ENCODE measurements at regions not wholly inside any gene's neighbourhood (a gene's known extent, or its start where the extent isn't known, plus 50 kb on each side); places are given as distances from the start of the nearest gene placed in this dataset.

- POLR2A ChIA-PET: interaction anchor here (0.6 kb wide), 1 partner anchor 294 kb away, joined by 4 read pairs; no protein-coding TSS in a partner anchor
- Mint-ChIP-seq H3K27me3 (peaks cover 8 to 54% (median 52%) of the 10 kb centered on the region in 5 donors), H3K4me3 (no peak overlapping the region), H3K36me3 (no peaks in the 10 kb centered on the region), H3K4me1 (no peaks in the 10 kb centered on the region), H3K27ac (no peak overlapping the region), H3K9me3 (peaks cover 0 to 6% (median 0%) of the 10 kb centered on the region in 11 donors)
- ATAC-seq (no peak), DNase-seq (no peak)
- Histone ChIP-seq H3K27ac (ENCODE audit: low read depth, low read length) (no peak overlapping the region), H3K9me3 (ENCODE audit: control insufficient read depth in 2 of 3, low read length in 3 of 3) (no peaks in the 10 kb centered on the region), H3K4me3 (ENCODE audit: low read length) (no peak overlapping the region), H3K36me3 (ENCODE audit: control insufficient read depth in 2 of 3, insufficient read depth in 3 of 3, low read length in 3 of 3) (no peaks in the 10 kb centered on the region), H3K27me3 (ENCODE audit: control insufficient read depth in 2 of 2, insufficient read depth in 2 of 2, low read length in 2 of 2) (no peaks in the 10 kb centered on the region), H3K4me1 (ENCODE audit: control insufficient read depth in 2 of 2, insufficient read depth in 2 of 2, low read length in 2 of 2) (no peaks in the 10 kb centered on the region)
- intact Hi-C loops (cut with micrococcal nuclease): no loop called here
- CTCF ChIA-PET: no interaction called here
These were observed 242.8 kb downstream of the CCSER2 start for GRCh38 chr10:84571146-84571545.

DNA sequence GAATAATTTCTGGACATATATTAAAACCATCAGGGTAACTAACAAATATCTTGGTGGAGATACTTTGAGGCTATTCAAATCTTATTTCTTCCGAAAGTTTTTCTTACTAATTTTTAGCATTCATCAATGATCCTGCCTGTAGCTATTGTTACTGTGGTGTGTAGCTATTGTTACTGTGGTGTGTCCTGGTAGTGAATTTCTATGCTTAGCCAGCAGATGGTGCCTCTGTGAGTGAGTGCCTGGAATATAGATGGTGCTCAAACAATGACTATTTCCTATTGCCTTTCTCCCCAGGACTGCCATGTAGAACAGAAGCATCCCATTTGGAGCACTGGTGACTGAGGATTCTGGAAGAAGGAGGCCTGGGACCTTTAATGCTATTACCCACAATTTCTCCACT is 245.7 kb downstream of the CCSER2 start:
- intact Hi-C loops (cut with micrococcal nuclease): no loop called here
- no peak for DNase-seq
- H3K4me1 ChIP-seq (ENCODE audit: control insufficient read depth in 2 of 2, insufficient read depth in 2 of 2, low read length in 2 of 2): no peaks in the 10 kb centered on the region
- H3K4me3 Mint-ChIP-seq: no peak overlapping the region
- peaks cover 12 to 41% (median 38%) of the 10 kb centered on the region in 5 donors for H3K27me3 Mint-ChIP-seq
- H3K9me3 Mint-ChIP-seq: peaks cover 0 to 6% (median 0%) of the 10 kb centered on the region in 11 donors
- no peaks in the 10 kb centered on the region for H3K4me1 Mint-ChIP-seq
- H3K4me3 ChIP-seq (ENCODE audit: low read length): no peak overlapping the region
- ATAC-seq: no peak
- no peak overlapping the region for H3K27ac Mint-ChIP-seq
- H3K9me3 ChIP-seq (ENCODE audit: control insufficient read depth in 2 of 3, low read length in 3 of 3): no peaks in the 10 kb centered on the region
- H3K36me3 Mint-ChIP-seq: no peaks in the 10 kb centered on the region
- no peaks in the 10 kb centered on the region for H3K27me3 ChIP-seq (ENCODE audit: control insufficient read depth in 2 of 2, insufficient read depth in 2 of 2, low read length in 2 of 2)
- no peaks in the 10 kb centered on the region for H3K36me3 ChIP-seq (ENCODE audit: control insufficient read depth in 2 of 3, insufficient read depth in 3 of 3, low read length in 3 of 3)
- no peak overlapping the region for H3K27ac ChIP-seq (ENCODE audit: low read depth, low read length)
- ChIA-PET POLR2A (no interaction called here), CTCF (no interaction called here)

DNA sequence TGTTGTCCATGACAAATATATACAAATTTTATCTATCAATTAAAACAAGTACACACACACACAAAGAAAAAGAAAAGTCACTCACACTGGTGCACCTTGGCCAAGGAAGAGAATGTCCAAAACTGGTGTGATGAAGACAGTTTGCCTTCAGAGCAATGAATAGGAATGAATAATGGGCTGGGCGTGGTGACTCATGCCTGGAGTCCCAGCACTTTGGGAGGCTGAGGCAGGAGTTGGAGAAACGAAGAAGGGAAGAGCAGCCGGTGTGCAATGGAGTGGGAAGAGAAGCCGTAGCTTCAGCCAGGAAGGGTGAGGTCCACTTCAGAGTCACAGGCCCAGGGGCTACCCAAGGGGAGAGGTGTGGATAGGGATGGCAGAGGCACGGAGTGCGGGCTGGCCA is 253.6 kb downstream of the CCSER2 start:
- DNase-seq (no peak), ATAC-seq (no peak)
- H3K4me1 ChIP-seq (ENCODE audit: control insufficient read depth in 2 of 2, insufficient read depth in 2 of 2, low read length in 2 of 2): no peaks in the 10 kb centered on the region
- Mint-ChIP-seq H3K27ac (no peak overlapping the region), H3K36me3 (no peaks in the 10 kb centered on the region), H3K9me3 (no peaks in the 10 kb centered on the region), H3K4me3 (no peak overlapping the region), H3K4me1 (no peaks in the 10 kb centered on the region), H3K27me3 (peaks cover 11 to 35% (median 14%) of the 10 kb centered on the region in 5 donors)
- H3K27me3 ChIP-seq (ENCODE audit: control insufficient read depth in 2 of 2, insufficient read depth in 2 of 2, low read length in 2 of 2): no peaks in the 10 kb centered on the region
- H3K4me3 ChIP-seq (ENCODE audit: low read length): no peak overlapping the region
- no peaks in the 10 kb centered on the region for H3K36me3 ChIP-seq (ENCODE audit: control insufficient read depth in 2 of 3, insufficient read depth in 3 of 3, low read length in 3 of 3)
- no peak overlapping the region for H3K27ac ChIP-seq (ENCODE audit: low read depth, low read length)
- POLR2A ChIA-PET: no interaction called here
- CTCF ChIA-PET: no interaction called here
- intact Hi-C loops (cut with micrococcal nuclease): no loop called here
- H3K9me3 ChIP-seq (ENCODE audit: control insufficient read depth in 2 of 3, low read length in 3 of 3): no peaks in the 10 kb centered on the region

GRCh38 chr10:84583501-84583900 is 255.1 kb downstream of the CCSER2 start:
- H3K9me3 Mint-ChIP-seq: no peaks in the 10 kb centered on the region
- no peak overlapping the region for H3K4me3 Mint-ChIP-seq
- peaks cover 5 to 32% (median 11%) of the 10 kb centered on the region in 5 donors for H3K27me3 Mint-ChIP-seq
- POLR2A ChIA-PET: no interaction called here
- Histone ChIP-seq H3K4me3 (ENCODE audit: low read length) (no peak overlapping the region), H3K27ac (ENCODE audit: low read depth, low read length) (no peak overlapping the region), H3K4me1 (ENCODE audit: control insufficient read depth in 2 of 2, insufficient read depth in 2 of 2, low read length in 2 of 2) (no peaks in the 10 kb centered on the region), H3K9me3 (ENCODE audit: control insufficient read depth in 2 of 3, low read length in 3 of 3) (no peaks in the 10 kb centered on the region), H3K36me3 (ENCODE audit: control insufficient read depth in 2 of 3, insufficient read depth in 3 of 3, low read length in 3 of 3) (no peaks in the 10 kb centered on the region), H3K27me3 (ENCODE audit: control insufficient read depth in 2 of 2, insufficient read depth in 2 of 2, low read length in 2 of 2) (no peaks in the 10 kb centered on the region)
- DNase-seq (no peak), ATAC-seq (no peak)
- CTCF ChIA-PET: no interaction called here
- no peaks in the 10 kb centered on the region for H3K4me1 Mint-ChIP-seq
- H3K36me3 Mint-ChIP-seq: no peaks in the 10 kb centered on the region
- intact Hi-C loops (cut with micrococcal nuclease): no loop called here
- H3K27ac Mint-ChIP-seq: no peak overlapping the region

DNA sequence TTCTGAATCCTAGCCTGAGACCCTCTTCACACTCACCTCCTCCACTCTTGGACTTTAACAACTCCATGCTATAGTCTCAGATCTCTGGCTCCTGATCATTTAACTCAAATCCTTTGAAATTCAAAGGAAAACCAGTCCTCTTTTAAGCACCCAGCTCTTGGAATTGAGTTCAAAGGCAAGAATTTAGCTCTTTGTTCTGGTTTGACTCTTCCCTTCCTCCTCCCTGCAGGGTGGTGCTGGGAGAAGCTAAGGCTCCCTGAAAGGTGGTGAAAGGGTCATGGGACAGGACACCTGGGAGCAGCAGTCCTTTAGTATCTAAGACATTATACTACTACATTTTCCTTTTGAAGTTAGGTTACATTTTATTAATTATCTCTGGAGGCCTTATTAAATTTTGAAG is 259.4 kb downstream of the CCSER2 start:
- Mint-ChIP-seq H3K4me1 (no peaks in the 10 kb centered on the region), H3K9me3 (no peaks in the 10 kb centered on the region), H3K36me3 (no peaks in the 10 kb centered on the region), H3K27me3 (peaks cover 3 to 16% (median 6%) of the 10 kb centered on the region in 5 donors), H3K4me3 (no peak overlapping the region), H3K27ac (no peak overlapping the region)
- intact Hi-C loops (cut with micrococcal nuclease): no loop called here
- POLR2A ChIA-PET: no interaction called here
- DNase-seq (no peak), ATAC-seq (no peak)
- Histone ChIP-seq H3K4me1 (ENCODE audit: control insufficient read depth in 2 of 2, insufficient read depth in 2 of 2, low read length in 2 of 2) (no peaks in the 10 kb centered on the region), H3K27me3 (ENCODE audit: control insufficient read depth in 2 of 2, insufficient read depth in 2 of 2, low read length in 2 of 2) (no peaks in the 10 kb centered on the region), H3K36me3 (ENCODE audit: control insufficient read depth in 2 of 3, insufficient read depth in 3 of 3, low read length in 3 of 3) (no peaks in the 10 kb centered on the region), H3K9me3 (ENCODE audit: control insufficient read depth in 2 of 3, low read length in 3 of 3) (no peaks in the 10 kb centered on the region), H3K27ac (ENCODE audit: low read depth, low read length) (no peak overlapping the region), H3K4me3 (ENCODE audit: low read length) (no peak overlapping the region)
- CTCF ChIA-PET: no interaction called here

DNA sequence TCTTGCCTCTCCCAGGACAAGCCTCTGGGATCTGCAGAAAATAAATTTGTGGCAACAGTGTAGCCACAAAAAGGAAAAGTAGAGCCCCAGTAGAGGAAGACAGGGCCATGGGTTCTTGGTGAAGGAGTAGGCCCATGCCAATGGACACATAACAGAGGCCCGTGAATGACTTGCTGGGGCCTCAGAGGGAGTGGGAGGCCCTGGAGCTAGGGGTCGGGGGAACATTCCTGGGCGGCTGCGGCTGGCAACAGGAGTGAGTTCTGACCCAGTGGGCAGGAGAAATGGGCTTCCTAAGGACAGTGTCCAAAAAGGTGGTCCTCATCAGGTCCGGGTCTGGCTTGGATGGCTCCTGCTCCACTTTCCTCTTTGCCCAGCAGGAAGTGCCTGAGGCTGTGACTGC is 260.0 kb downstream of the CCSER2 start:
- Histone ChIP-seq H3K9me3 (ENCODE audit: control insufficient read depth in 2 of 3, low read length in 3 of 3) (no peaks in the 10 kb centered on the region), H3K27me3 (ENCODE audit: control insufficient read depth in 2 of 2, insufficient read depth in 2 of 2, low read length in 2 of 2) (no peaks in the 10 kb centered on the region), H3K4me1 (ENCODE audit: control insufficient read depth in 2 of 2, insufficient read depth in 2 of 2, low read length in 2 of 2) (no peaks in the 10 kb centered on the region), H3K36me3 (ENCODE audit: control insufficient read depth in 2 of 3, insufficient read depth in 3 of 3, low read length in 3 of 3) (no peaks in the 10 kb centered on the region), H3K4me3 (ENCODE audit: low read length) (no peak overlapping the region), H3K27ac (ENCODE audit: low read depth, low read length) (no peak overlapping the region)
- intact Hi-C loops (cut with micrococcal nuclease): no loop called here
- DNase-seq (no peak), ATAC-seq (no peak)
- Mint-ChIP-seq H3K4me1 (no peaks in the 10 kb centered on the region), H3K36me3 (no peaks in the 10 kb centered on the region), H3K27me3 (peaks cover 3 to 12% (median 6%) of the 10 kb centered on the region in 5 donors), H3K27ac (no peak overlapping the region), H3K9me3 (no peaks in the 10 kb centered on the region), H3K4me3 (no peak overlapping the region)
- POLR2A ChIA-PET: no interaction called here
- CTCF ChIA-PET: no interaction called here

GRCh38 chr10:84588971-84589370 is 260.6 kb downstream of the CCSER2 start:
- H3K4me1 ChIP-seq (ENCODE audit: control insufficient read depth in 2 of 2, insufficient read depth in 2 of 2, low read length in 2 of 2): no peaks in the 10 kb centered on the region
- Mint-ChIP-seq H3K4me3 (no peak overlapping the region), H3K4me1 (no peaks in the 10 kb centered on the region), H3K27me3 (peaks cover 3 to 15% (median 6%) of the 10 kb centered on the region in 5 donors), H3K27ac (no peak overlapping the region), H3K36me3 (no peaks in the 10 kb centered on the region), H3K9me3 (no peaks in the 10 kb centered on the region)
- no peak for DNase-seq
- ChIA-PET POLR2A (no interaction called here), CTCF (no interaction called here)
- ATAC-seq: no peak
- H3K36me3 ChIP-seq (ENCODE audit: control insufficient read depth in 2 of 3, insufficient read depth in 3 of 3, low read length in 3 of 3): no peaks in the 10 kb centered on the region
- no peak overlapping the region for H3K4me3 ChIP-seq (ENCODE audit: low read length)
- H3K27ac ChIP-seq (ENCODE audit: low read depth, low read length): no peak overlapping the region
- intact Hi-C loops (cut with micrococcal nuclease): no loop called here
- H3K9me3 ChIP-seq (ENCODE audit: control insufficient read depth in 2 of 3, low read length in 3 of 3): no peaks in the 10 kb centered on the region
- H3K27me3 ChIP-seq (ENCODE audit: control insufficient read depth in 2 of 2, insufficient read depth in 2 of 2, low read length in 2 of 2): no peaks in the 10 kb centered on the region

Data from naive thymus-derived CD4-positive, alpha-beta T cell (primary cell).